HG03139 (cell line): ENCODE measurements at regions not wholly inside any gene's neighbourhood (a gene's known extent, or its start where the extent isn't known, plus 50 kb on each side); places are given as distances from the start of the nearest gene placed in this dataset.

Source experiments
- ATAC-seq: cut with Tn5 transposase; IDR thresholded peaks from one replicate; pipeline ENCODE4 v1.9.1; 2021; ENCODE audit not compliant: unreplicated experiment

- no peak for ATAC-seq
These were observed 758.1 kb downstream of the MED13L start for GRCh38 chr12:115519359-115519758.

GRCh38 chr12:115517913-115518312 is 759.6 kb downstream of the MED13L start:
- no peak for ATAC-seq

- ATAC-seq = no peak
These were observed 765.3 kb downstream of the MED13L start for GRCh38 chr12:115511986-115512711.

- ATAC-seq = no peak
These were observed 766.2 kb downstream of the MED13L start for GRCh38 chr12:115511305-115511704.

- no peak for ATAC-seq
These were observed 768.5 kb downstream of the MED13L start for GRCh38 chr12:115508990-115509389.

- ATAC-seq = no peak
These were observed 769.4 kb downstream of the MED13L start for GRCh38 chr12:115507951-115508722.

- ATAC-seq = no peak
These were observed 770.0 kb downstream of the MED13L start for GRCh38 chr12:115507560-115507889.

GRCh38 chr12:115506822-115507559 is 770.5 kb downstream of the MED13L start:
- ATAC-seq = no peak

- no peak for ATAC-seq
These were observed 772.9 kb downstream of the MED13L start for GRCh38 chr12:115504306-115505290.

- no peak for ATAC-seq
These were observed 776.6 kb downstream of the MED13L start for GRCh38 chr12:115500872-115501271.

- no peak for ATAC-seq
These were observed 782.2 kb downstream of the MED13L start for GRCh38 chr12:115495300-115495699.

GRCh38 chr12:115492553-115492952 is 784.9 kb downstream of the MED13L start:
- no peak for ATAC-seq

- no peak for ATAC-seq
These were observed 785.8 kb downstream of the MED13L start for GRCh38 chr12:115491511-115492250.

GRCh38 chr12:115489253-115489652 is 788.2 kb downstream of the MED13L start:
- ATAC-seq = no peak

GRCh38 chr12:115485967-115486366 is 791.5 kb downstream of the MED13L start:
- no peak for ATAC-seq

GRCh38 chr12:115485503-115485902 is 792.0 kb downstream of the MED13L start:
- no peak for ATAC-seq

GRCh38 chr12:115482943-115483342 is 794.5 kb downstream of the MED13L start:
- ATAC-seq = no peak

- no peak for ATAC-seq
These were observed 796.4 kb downstream of the MED13L start for GRCh38 chr12:115481141-115481540.

GRCh38 chr12:115478505-115478904 is 794.5 kb upstream of the TBX3 start:
- no peak for ATAC-seq
